Stimulated activated naive CD8-positive, alpha-beta T cell treated with anti-CD3 and anti-CD28 coated beads, Interleukin-15, Interleukin-2, amounts not matched to agents 100 U/mL and 50 U/mL, for 24 hours (primary cell): ENCODE measurements at regions not wholly inside any gene's neighbourhood (a gene's known extent, or its start where the extent isn't known, plus 50 kb on each side); places are given as distances from the start of the nearest gene placed in this dataset.
"Not testable (repeated sequence)": the region's sequence is repeated elsewhere in the genome, so short reads cannot be mapped to it uniquely, and the experiment has no call there.

Experiments
- ATAC-seq: fragments of 150-1000 bp; cut with Tn5 transposase; one replicate; pipeline ENCODE4 v1.10.0; 2021
- DNase-seq: peaks from one replicate; pipeline ENCODE4 v3.0.0; 2021

DNA sequence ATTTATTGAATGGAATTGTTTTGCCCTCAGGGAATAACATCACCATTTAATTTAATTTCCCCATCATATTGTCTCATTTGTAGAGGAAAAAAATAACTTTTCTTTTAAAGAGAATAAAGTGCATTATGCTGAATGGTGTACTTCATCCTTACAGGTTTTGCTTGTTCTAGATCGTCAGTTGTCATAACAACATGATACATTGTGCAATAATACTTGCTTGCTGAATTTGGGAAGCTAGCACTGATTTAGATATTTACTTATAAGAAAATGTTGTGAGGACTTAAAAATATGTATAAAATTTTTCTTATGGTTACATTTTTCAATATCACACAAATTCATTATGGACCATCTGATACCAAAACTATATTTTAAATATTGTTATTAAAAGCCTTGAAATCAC is 509.0 kb upstream of the POU3F2 start:
- ATAC-seq: no peak
- no peak for DNase-seq

DNA sequence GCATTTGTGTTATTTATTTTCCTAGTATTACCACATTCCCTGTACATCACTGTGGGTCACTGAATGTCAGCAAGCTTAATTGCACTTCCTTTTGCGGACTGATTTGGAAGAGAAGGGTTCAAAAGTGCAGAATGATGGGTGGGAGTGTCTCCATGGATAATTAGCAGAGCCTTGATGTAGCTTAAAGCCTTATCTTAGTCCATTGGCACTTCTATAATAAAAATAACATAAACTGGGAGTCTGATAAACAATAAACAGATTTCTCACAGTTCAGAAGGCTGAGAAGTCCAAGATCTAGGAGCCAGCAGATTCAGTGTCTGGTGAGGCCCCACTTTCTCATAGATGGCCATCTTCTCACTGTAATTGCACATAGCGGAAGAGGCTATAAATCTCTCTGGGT is 501.1 kb upstream of the POU3F2 start:
- DNase-seq (no peak), ATAC-seq (no peak)

DNA sequence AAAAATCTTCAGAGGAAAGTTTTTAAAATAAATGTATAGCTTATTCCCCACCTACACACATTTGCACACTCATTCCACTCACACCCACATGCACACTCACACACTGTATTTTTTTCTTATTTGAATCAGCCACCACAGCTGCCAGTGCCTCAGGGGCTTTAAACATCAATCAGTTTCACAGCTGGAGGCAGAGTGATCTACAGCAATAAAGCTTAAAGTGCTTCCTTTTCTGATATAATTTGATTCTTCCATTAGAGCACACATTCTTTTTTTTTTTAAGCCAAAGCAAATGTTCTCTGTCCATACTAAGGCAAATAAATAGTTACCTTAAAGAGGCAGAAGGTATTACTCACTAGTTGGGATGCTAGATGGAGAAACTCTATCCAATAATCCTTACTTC is 498.8 kb upstream of the POU3F2 start:
- no peak for DNase-seq
- no peak for ATAC-seq

DNA sequence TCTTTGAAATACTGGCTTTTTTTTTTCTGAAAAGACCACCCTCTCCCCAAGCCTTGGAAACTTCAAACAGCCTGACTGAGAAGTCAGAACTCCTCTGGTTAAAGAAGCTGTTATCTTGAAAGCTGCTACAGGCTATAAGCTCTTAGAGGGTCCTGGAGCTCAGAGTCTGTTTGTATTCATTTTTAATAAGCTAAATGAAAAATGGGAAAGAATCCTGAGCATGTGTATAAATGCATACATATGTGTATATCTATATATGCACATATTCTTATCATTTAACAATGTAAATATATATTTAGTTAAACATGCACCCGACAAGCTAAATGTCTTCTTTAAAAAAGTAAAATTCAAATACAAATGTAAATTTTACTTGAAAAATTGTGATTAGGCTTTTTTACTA is 494.9 kb upstream of the POU3F2 start:
- DNase-seq (no peak), ATAC-seq (no peak)

DNA sequence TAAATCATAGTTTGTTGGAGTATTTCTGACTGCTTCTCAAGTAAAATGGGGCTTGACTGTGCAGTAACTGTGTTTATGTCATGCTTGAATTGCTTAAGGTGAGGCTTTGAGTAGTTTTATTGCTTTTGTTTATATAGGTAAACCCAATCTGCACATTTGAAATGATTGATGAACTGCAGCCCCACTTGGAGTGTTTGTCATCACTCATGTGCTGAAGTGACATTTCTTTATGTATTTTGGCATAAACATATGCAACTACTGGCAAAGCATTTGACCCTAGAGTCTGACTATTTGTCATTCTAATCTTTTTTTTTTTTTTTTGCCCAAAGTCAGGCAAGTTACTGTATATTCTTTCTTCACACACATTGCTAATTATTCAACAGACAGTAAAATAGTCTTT is 491.4 kb upstream of the POU3F2 start:
- DNase-seq: no peak

DNA sequence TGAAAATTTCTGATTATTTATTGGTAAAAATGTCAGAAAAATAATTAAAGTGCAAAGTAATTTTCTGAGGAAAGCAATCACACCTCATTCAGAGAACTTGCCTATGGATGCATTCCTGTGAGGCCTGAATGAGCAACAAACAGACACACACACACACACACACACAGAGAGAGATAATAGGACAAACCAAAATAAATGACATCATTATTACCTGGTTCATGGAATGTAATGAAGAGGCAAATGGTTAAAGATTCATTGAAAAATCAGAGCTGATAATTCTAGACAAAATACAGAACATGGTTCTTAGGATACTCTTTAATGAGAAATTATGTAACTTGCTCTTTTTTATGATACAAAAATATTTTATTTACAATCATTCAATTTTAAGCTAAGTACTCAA is 490.6 kb upstream of the POU3F2 start:
- no peak for ATAC-seq
- no peak for DNase-seq

More for the DNA sequence above, 491.4 kb upstream of the POU3F2 start:
- no peak for ATAC-seq

DNA sequence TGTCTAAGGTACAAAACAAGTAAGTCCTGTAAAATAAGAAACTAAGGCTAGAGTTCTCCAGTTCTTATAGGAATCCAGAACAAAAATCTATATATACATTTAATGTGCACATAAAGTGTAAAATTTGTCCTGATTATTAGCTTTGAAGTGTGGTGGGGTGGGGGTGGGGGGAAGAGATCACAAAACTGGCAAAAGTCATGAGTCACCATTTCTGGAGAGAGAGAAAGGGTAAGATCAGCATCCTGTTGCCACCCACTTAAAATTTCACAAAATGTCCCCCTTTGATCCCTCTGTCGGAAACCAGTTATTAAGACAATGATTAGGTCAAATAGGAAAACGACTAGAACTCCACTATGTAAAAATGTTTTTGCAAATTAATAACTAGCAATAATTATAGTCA is 482.0 kb upstream of the POU3F2 start:
- DNase-seq (no peak), ATAC-seq (no peak)

DNA sequence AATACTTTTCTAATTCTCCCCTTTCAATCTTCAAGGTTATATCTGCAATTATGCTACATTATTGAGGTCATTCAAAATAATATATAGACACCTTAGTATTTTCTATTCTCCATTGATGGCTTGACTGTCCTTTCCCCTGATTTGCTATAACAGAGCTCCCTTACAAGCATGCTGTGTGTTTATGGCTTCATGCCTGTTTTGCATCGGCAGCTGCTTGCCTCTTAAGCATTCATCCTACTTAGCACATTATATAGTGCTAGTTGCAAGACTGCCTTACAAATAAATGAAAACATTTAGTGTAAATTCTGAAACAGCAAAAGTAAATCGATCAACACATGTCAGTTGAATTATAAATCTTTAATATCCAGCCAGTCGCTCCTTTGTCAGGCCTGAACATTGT is 476.2 kb upstream of the POU3F2 start:
- ATAC-seq (no peak), DNase-seq (no peak)

DNA sequence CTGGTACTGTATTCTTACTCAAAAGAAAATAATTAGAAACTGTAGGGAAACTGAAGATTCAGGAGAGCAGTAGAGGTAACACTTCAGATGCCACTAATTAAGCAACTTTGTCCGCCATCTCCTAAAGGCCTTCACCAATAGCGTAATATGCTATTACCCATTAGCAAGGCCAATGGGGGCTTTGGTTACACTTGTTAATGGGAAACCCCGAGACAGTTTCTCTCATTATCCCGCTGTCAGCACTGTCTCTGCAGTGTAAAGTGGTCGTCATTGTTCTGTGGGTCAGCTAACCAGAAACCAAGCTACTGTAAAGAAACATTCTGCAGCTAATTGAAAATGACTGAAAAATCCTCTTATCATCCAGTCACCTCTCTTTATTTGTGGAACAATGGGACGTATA is 468.0 kb upstream of the POU3F2 start:
- no peak for DNase-seq
- no peak for ATAC-seq

DNA sequence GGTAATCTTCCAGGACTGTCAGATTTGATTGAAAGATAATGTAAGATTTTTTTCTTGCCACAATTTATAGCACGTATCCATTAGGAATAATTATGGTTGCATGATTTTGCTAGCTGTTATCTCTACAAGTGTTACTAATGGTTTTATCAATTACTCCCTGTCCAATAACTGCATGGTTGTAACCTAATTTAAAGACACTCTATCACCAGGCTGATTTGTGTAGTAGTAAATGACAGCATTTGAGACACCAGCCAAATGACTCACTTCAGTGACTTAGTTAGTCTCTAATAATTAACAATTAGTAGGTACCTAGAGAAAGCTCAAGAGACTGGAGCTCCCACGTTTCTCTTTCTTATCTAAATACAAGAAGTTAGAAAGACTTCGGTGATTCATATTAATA is 453.8 kb upstream of the POU3F2 start:
- no peak for DNase-seq
- no peak for ATAC-seq

DNA sequence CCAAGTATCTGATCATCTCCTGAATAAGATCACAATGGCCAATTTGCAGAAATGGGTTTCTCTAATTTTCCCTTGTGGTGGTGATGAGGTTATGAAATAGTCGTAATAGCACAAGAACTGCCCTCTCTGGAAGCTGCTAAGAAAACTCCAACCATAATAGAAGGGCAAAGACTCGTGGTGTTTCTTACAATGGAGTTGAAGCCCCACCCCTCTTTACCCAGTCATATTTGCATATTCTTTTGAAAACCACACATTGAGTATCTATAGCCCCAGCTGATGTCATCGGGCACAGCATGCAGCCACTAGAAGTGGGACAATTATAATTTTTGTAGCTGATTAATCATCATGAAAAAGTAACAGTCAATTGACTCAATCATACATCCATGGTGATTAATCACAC is 452.1 kb upstream of the POU3F2 start:
- ATAC-seq (no peak), DNase-seq (no peak)

DNA sequence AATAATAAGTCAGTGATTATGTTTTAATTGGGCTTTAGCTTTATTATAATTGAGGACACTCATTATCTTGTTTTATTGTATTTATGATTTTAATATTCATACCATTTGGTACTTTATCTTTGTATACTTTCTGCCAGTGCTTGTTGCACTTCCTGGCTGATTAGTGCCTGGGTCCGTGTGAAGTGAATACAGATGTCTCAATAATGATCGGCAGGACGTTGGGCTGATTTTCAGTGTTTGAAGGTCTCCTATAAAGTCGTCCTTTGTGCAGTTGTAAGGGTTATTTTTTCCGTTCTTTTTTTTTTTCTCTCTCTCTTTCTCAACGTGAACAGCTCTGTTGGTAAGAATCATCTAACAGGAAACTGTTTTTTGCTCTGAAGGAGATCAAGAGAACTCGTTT is 450.0 kb upstream of the POU3F2 start:
- ATAC-seq (no peak), DNase-seq (no peak)

DNA sequence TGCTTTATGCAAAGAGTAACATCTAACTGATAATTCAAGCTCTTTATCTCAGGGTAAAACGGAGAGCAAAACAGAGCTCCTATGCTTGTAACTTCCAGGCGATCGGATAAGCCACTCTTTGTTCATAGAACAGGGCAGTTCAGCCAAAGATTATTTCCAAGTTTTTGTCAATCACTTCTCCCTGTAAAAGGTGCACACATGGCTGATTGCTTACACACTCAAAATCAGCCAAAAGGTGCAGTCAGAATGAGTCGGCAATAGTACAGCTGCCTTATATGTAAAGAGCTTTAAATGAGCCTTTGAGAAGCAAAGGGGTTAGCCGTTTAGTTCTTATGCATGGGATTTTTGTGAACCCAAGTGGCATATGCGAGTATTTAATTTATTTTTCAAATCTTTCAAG is 449.6 kb upstream of the POU3F2 start:
- DNase-seq (no peak), ATAC-seq (no peak)

DNA sequence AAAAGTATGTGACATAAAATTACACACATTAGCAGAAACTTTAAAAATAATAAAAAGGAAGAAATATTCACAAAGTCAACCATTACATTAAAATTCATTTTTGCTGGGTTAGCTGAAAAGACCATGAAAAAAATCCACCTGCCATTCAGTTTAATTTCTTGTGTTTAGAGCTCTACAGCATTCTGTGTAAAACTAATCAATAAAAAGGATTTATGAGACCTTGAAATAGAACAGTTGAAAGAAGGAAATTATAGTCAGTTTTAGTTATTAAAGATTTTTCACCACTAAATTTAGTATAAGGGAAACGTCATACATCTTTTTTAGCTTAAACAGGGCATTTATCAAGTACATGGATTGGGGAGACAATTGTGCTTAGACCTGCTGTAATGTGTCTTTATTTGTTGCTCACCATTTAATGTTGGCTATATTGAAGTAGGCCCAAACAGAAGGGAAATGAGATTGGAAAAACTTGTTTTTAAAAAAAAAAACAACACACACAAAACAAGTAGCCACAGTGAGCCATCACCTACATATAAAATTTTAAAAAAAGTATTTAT is 438.7 kb upstream of the POU3F2 start:
- DNase-seq (no peak), ATAC-seq (no peak)

DNA sequence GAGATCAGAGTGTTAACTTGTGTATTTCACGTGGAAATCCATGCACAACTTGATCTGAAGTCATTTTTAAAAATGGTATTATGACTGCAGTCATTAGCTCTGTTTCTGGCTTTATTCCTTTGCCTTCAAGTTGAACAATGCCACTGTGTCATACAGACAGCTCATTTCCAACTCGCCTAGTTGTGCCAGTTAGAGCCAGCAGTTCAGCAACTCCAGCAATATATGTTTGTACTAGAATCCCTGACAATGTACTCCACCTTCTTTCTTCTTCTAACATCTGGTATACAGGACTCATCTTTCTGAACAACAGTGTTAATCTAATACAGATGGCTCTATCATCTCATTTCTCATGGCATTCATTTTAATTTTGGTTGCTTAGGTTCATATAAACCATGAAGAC is 418.3 kb upstream of the POU3F2 start:
- ATAC-seq (no peak), DNase-seq (no peak)

DNA sequence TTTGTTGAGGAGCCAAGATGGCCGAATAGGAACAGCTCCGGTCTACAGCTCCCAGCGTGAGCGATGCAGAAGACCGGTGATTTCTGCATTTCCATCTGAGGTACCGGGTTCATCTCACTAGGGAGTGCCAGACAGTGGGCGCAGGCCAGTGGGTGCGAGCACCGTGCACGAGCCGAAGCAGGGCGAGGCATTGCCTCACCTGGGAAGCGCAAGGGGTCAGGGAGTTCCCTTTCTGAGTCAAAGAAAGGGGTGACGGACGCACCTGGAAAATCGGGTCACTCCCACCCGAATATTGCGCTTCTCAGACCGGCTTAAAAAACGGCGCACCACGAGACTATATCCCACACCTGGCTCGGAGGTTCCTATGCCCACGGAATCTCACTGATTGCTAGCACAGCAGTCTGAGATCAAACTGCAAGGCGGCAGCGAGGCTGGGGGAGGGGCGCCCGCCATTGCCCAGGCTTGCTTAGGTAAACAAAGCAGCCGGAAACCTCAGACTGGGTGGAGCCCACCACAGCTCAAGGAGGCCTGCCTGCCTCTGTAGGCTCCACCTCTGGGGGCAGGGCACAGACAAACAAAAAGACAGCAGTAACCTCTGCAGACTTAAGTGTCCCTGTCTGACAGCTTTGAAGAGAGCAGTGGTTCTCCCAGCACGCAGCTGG is 417.7 kb upstream of the POU3F2 start:
- not testable (repeated sequence) for DNase-seq, ATAC-seq

DNA sequence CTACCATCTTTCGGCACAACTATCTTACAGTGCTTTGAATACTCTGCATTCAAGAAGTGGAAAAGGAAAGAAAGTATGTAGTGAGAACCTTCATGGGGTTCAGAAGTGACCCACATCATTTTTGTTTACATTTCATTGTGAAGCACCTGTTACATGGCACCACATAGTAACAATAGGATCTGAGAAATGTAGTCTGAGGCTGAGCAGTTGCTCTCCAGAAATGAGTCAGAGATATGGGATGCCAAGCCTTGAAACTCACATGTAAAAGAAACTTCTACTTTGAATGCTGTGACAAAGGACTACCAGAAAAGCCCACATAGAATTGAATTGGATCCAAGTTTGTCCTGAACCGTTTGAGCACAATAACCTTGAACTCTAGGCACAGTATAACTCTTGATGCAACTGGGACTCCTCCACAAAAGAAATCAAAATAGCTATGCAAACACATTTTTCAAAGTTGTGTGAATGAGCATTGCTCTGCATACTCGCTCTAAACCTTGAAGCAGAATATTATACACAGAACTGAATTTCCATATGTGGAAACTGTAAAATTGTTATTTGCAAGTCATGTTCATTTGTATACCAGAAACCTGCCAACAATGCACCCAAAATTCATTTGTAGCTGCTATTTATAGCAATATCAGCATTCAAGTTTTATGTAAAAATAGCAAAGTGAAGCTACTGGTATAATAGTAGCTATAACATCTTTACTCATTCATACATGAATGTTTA is 400.9 kb upstream of the POU3F2 start:
- ATAC-seq (no peak), DNase-seq (no peak)

DNA sequence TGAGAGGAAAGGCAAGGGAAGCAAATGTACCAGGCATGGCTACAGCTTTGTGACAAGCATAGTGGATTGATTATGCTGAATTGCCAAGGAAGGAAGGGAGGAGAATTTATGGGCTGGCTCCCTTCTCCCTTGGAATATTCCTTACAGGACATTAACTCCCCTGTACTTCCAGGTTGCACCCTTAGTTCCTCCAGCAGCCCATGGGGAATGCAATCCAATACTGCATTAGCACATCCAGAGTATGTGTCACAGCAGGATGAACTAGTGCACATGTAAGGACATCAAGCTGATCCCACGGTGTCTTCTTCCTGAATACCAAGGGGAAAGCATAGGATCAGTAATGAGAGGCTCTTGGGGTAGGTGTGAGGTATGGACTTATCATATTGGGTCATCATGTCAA is 390.7 kb upstream of the POU3F2 start:
- no peak for ATAC-seq

DNA sequence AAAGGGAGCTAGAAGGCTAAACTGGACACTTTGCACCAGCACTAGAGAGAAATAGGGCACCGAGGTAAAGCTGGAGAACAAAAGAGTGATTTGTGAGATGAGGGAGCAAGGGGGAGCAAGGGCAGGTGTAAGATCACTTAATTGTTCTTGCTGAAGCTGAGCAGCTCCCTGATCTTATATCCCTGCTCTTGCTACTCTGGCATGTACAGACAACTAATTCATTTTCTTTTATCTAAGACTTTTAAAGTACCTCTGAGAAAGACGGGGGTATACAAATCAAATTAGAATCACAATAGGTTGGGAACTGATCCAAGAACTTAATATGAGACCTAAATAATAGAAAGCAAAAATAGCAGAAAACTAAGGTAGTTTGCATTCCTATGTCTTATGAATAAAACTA is 381.7 kb upstream of the POU3F2 start:
- ATAC-seq (no peak), DNase-seq (no peak)

More for the DNA sequence above, 390.7 kb upstream of the POU3F2 start:
- no peak for DNase-seq

DNA sequence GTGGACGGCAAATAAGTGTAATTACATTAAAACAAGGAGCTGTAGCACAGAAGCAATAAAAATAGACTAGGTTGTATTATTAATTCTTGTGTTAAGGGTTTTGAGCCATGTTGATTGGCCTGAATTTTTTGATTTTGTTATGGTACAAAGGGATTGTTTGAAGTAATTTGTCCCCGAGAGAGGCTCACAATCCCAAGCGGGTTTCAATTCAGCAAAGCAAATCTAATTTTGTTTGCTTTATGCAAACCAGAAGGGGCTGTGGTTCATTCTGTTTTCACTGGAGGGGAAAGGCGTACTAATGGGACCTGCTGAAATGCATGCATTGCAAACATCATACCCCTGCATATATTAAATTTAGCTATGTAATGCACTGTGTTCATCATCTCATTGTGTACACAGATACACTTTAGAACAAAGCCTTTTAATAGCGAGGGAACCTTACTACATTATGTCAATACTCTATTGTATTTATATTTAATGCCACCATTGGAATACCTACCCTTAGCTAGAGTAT is 379.5 kb upstream of the POU3F2 start:
- no peak for ATAC-seq
- DNase-seq: no peak

DNA sequence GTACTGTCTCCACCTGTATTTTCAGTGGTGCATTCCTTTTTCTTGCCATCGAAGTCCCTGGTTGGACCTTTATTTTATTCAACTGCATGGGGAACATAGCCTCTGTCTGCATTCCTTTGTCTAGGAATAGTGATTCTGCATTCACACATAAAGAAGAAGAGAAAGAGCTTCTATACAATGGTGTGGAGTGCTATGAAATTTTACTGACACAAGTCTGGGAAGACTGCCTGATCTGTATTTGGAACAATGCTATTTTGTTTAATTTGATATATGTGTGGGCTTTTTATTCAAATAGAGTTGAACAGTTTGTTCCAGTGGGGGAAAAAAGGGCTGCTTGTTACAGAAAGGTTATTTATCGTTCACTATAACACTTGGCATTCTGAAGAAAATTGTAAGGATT is 375.7 kb upstream of the POU3F2 start:
- ATAC-seq: no peak
- no peak for DNase-seq

DNA sequence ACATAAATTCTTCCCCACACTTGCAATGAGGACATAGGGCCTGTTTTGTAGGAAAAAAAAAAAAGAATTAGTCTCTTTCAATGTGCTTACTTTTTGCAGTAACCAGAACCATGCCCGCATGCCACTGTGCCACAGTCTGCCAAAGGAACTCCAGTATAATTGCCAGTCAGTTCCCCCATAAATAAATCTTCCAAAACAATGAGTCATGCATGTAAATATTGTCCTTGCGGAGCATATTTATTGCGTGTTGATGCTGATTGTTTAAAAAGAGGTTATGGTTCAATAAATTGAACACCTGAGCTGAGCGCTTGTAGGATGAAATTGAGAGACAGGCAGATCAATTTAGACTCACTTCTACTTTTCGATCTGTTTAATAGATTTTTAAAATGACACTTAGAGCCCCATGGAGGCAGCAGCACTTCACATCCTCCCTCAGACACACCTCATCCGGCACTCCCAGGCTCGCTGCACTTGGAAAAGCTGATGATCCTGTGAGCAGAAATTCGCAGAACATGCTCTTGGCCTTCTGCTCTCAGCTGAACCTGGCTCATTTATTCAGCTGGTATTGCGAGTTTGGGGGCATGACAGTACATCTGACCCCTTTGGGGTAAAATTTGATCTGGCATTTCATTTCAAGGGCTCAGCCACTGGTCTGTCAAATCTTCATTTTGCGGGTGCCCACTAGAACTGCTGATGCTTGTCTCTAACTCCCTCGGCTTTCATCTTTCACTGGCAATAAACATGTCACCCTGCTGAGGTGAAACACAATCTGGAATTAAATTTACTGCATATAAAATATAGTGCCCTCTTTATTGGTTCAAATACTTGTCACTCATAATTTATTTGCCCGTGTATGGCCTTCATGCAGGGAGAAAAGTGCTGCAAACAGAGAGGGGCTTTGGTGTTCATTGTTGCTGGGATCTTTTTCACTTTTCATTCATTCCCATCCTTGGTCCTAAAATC is 371.1 kb upstream of the POU3F2 start:
- ATAC-seq (no peak), DNase-seq (no peak)

DNA sequence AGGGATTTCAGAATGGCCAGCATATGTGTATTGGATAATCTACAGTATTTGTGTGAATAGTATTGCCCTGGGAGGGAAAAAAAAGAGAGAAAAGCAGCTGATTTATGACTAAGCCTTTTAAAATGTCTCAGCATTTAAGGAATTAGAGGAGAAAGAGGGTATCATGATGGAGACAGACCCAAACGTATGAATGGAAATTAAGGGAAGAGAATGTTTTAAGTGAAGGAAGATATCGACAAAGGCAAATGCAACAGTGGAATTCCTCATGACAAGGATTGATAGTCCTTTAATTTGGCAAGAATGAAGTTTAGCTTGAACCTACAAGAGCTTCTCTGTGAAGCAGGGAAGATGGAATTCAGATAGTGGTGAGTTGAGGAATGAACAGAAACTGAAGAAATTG is 367.3 kb upstream of the POU3F2 start:
- no peak for ATAC-seq
- no peak for DNase-seq
